GM18505 (cell line): ENCODE measurements at regions not wholly inside any gene's neighbourhood (a gene's known extent, or its start where the extent isn't known, plus 50 kb on each side); places are given as distances from the start of the nearest gene placed in this dataset.

Source experiments
- ATAC-seq: cut with Tn5 transposase; IDR thresholded peaks from one replicate; pipeline ENCODE4 v1.9.1; 2021; ENCODE audit not compliant: unreplicated experiment
- POLR2A ChIP-seq: IDR thresholded peaks from 4 replicates; pipeline ENCODE4 v1.6.1; 2011; ENCODE audit warnings: borderline replicate concordance; ENCODE audit not compliant: insufficient read depth, insufficient read length; ENCODE audit errors: extremely low read depth

GRCh38 chr2:65528241-65528574 lies 95.8 kb upstream of the SPRED2 start:
- TF ChIP-seq POLR2A: no peak
- ATAC-seq: no peak

GRCh38 chr2:65527451-65528240 lies 95.2 kb upstream of the SPRED2 start:
- TF ChIP-seq POLR2A: no peak
- no peak for ATAC-seq

GRCh38 chr2:65525616-65526231 lies 93.3 kb upstream of the SPRED2 start:
- ATAC-seq: no peak

GRCh38 chr2:65522922-65523321 lies 90.5 kb upstream of the SPRED2 start:
- no peak for ATAC-seq
- no peak for TF ChIP-seq POLR2A

More at GRCh38 chr2:65525616-65526231, 93.3 kb upstream of the SPRED2 start:
- TF ChIP-seq POLR2A: no peak

- TF ChIP-seq POLR2A: no peak
- no peak for ATAC-seq
These were observed 86.4 kb upstream of the SPRED2 start for GRCh38 chr2:65518751-65519150.

- no peak for TF ChIP-seq POLR2A
- ATAC-seq: peak; percentile 53
These were observed 82.3 kb upstream of the SPRED2 start for GRCh38 chr2:65514555-65515195.

GRCh38 chr2:65512783-65513182 lies 80.4 kb upstream of the SPRED2 start:
- TF ChIP-seq POLR2A: no peak
- ATAC-seq: no peak

- TF ChIP-seq POLR2A: no peak
- no peak for ATAC-seq
These were observed 78.9 kb upstream of the SPRED2 start for GRCh38 chr2:65511306-65511705.

GRCh38 chr2:65508225-65508624 lies 75.8 kb upstream of the SPRED2 start:
- ATAC-seq: no peak

GRCh38 chr2:65507102-65508069 lies 75.0 kb upstream of the SPRED2 start:
- no peak for ATAC-seq

More at GRCh38 chr2:65508225-65508624, 75.8 kb upstream of the SPRED2 start:
- no peak for TF ChIP-seq POLR2A

GRCh38 chr2:65504814-65505697 lies 72.7 kb upstream of the SPRED2 start:
- no peak for TF ChIP-seq POLR2A
- no peak for ATAC-seq

More at GRCh38 chr2:65507102-65508069, 75.0 kb upstream of the SPRED2 start:
- no peak for TF ChIP-seq POLR2A

- TF ChIP-seq POLR2A: no peak
- ATAC-seq: no peak
These were observed 71.8 kb upstream of the SPRED2 start for GRCh38 chr2:65504201-65504600.
